Tibial nerve (tissue), 4 donors: ENCODE measurements at regions not wholly inside any gene's neighbourhood (a gene's known extent, or its start where the extent isn't known, plus 50 kb on each side); places are given as distances from the start of the nearest gene placed in this dataset.

Experiments used
- EP300 ChIP-seq, 2 donors: sonication (generic); formaldehyde crosslinking; IDR thresholded peaks; one replicate each; pipeline ENCODE4 v1.6.1; 2017; ENCODE audit warnings: antibody characterized with exemption in 2 of 2, mild to moderate bottlenecking in 1 of 2
- POLR2A ChIP-seq, 2 donors: fragments of 450-650 bp; IDR thresholded peaks; one replicate each; pipeline ENCODE4 v1.6.1; 2017; ENCODE audit warnings: antibody characterized with exemption in 2 of 2, mild to moderate bottlenecking in 2 of 2, moderate library complexity in 2 of 2
- TF ChIP-seq, protein P1 (sequence below), 5 experiments: fragments of 200-600 bp in 3 of 5; fragments of 450-650 bp in 2 of 5; sonication (generic) in 3 of 5; IDR thresholded peaks; one replicate each; pipeline ENCODE4 v1.5.1; 2016 to 2019; ENCODE audit warnings: antibody characterized with exemption in 5 of 5, mild to moderate bottlenecking in 3 of 5, moderate library complexity in 2 of 5

DNA sequence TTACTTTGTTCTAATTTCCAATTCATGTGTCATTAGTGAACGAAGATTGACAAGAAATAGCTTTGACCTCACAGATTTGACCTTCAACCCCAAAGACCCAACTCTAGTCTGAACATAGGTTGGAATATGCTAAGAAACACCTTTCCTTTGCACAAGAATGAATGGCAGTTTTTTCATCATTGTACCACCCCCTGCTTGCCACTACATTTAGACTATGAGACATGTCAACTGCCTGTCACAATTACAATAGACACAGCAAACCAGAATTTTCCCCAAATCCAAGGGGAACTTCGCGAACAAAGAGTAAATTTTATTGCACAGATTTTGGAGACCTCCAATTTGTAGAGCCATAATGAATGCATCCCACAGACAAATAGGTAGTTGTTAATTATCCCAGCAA is 535.4 kb downstream of the PRKD1 start:
- TF ChIP-seq, protein P1, sequence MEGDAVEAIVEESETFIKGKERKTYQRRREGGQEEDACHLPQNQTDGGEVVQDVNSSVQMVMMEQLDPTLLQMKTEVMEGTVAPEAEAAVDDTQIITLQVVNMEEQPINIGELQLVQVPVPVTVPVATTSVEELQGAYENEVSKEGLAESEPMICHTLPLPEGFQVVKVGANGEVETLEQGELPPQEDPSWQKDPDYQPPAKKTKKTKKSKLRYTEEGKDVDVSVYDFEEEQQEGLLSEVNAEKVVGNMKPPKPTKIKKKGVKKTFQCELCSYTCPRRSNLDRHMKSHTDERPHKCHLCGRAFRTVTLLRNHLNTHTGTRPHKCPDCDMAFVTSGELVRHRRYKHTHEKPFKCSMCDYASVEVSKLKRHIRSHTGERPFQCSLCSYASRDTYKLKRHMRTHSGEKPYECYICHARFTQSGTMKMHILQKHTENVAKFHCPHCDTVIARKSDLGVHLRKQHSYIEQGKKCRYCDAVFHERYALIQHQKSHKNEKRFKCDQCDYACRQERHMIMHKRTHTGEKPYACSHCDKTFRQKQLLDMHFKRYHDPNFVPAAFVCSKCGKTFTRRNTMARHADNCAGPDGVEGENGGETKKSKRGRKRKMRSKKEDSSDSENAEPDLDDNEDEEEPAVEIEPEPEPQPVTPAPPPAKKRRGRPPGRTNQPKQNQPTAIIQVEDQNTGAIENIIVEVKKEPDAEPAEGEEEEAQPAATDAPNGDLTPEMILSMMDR (IDR thresholded peaks at IDR 0.05) = no peak
- TF ChIP-seq POLR2A (IDR thresholded peaks at IDR 0.05) (no peak), EP300 (IDR thresholded peaks at IDR 0.05) (no peak)
